ENCODE measurements at regions not wholly inside any gene's neighbourhood (a gene's known extent, or its start where the extent isn't known, plus 50 kb on each side); places are given as distances from the start of the nearest gene placed in this dataset.

GRCh38 chr5:164358531-164359259, 853.3 kb downstream of the MAT2B start:
- no peak for DNase-seq

- no peak for DNase-seq
Measured at GRCh38 chr5:164359260-164360255, 854.1 kb downstream of the MAT2B start.

DNA sequence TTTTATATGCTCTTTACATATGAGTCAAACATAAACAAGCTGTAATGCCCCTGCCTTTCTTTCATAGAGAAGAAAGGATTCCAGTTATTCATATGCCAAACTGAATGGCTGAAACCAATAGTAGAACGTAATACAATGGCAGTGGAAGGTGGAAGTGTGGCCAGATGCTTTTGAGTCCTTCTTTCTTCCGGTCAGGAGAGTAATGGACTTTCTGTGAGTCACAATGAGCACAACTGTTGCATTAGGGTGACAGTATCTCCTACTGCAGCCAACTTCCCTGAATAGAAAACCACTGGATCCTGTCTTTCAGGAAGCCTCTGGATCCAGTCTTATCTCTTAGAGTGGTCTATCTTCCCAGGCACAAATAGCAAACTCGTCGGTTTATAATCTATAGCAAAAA, 855.2 kb downstream of the MAT2B start:
- DNase-seq: no peak

- no peak for DNase-seq
Measured at GRCh38 chr5:164361986-164362385, 856.6 kb downstream of the MAT2B start.

- DNase-seq: no peak
Measured at GRCh38 chr5:164362835-164363234, 857.4 kb downstream of the MAT2B start.

GRCh38 chr5:164364237-164365208, 859.1 kb downstream of the MAT2B start:
- no peak for DNase-seq

- no peak for DNase-seq
Measured at GRCh38 chr5:164370841-164371240, 865.4 kb downstream of the MAT2B start.

GRCh38 chr5:164372892-164373291, 867.5 kb downstream of the MAT2B start:
- no peak for DNase-seq

DNA sequence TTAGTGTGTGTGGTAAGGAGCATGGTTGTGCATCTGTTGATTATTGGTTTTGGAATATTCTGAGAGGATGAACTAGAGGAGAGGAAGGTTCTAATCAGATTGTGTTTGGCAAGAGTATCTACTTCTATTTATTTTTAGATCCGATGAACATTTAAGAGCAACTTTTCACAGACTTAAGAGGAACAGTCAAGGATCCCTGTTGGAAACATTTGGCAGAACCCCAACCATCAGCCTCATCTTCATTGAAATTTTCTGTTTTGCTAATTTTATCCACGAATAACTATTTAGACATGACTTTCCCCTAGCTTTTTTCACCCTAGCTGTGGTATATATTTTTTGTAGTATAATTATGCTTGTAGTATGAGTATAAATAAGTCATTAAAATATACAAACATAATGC, 868.5 kb downstream of the MAT2B start:
- DNase-seq: no peak

DNA sequence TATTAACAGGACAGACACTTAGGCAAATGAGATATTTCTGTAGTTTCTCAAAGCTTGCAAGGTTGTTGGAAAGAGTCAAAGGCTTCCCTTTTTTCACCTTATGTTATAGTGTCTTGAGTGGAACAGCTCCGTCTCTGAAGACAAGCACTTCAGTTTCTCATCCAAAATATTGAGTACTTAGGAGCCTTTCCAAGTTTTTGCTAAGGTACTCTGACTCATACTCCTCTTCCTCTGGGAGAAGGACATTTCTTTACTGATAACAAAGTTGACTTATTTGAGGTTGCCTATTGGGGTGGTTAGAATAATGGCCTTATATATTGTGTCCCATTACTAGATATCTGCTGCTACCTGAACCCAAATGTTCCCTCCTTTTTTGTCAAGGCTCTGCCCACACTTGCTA, 869.6 kb downstream of the MAT2B start:
- DNase-seq: no peak

DNA sequence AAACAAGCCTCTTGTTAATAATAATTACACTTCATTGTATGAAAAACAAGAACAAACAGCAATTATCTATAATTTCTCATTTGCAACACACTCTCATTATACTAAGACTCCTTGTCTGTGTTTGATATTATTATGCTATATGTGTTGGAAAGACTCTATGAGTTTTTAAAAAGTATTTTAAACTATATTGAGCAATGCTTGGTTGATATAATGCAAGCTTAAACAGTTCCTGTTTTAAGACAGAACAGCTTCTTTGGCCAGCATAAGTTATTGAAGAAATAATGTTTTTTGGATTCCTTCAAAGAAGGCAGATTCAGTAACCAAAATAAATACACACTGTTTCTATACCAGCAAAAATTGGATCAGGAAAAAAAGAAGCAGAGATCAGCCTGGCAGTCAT, 871.4 kb downstream of the MAT2B start:
- DNase-seq: no peak

- DNase-seq: no peak
Measured at GRCh38 chr5:164377746-164378145, 872.3 kb downstream of the MAT2B start.

DNA sequence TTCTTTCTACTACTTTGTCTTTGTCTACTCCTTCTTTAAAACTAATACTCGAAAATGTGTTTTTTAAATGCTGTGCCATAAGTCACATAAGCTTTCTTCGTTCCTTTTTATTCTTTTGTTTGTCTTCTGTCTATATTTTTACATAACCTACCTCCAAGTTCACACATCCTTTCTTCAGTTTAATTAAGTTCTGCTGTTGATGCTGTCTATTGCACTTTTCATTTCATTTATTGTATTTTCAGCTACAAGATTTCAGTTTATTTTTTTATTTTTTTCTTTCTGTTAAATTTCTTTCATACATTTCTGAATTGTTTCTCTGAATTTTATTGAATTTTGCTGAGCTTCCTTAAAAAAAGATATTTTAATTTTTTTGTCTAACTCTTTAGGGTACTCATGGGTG, 878.2 kb downstream of the MAT2B start:
- no peak for DNase-seq

DNA sequence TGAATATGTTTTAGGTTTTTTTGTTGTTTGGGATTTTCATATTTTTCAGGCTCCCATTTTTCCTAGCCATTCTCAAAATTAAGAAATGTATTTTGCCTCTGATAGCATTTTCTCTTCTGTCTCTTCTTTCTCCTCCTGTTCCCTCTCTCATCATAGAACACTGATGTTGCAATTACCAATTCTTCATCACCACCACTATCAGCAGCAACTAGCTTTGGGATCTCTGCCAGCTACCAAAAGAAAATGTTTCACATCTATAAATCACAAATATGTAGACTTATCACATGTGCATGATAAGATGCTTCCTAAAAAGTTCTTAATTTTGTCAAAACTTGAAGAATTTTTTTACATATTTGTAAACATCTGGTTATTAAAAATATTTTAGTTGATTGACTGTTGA, 887.1 kb downstream of the MAT2B start:
- DNase-seq: no peak

GRCh38 chr5:164394686-164395194, 889.3 kb downstream of the MAT2B start:
- DNase-seq: no peak

- DNase-seq: no peak
Measured at GRCh38 chr5:164412531-164412930, 907.1 kb downstream of the MAT2B start.

DNA sequence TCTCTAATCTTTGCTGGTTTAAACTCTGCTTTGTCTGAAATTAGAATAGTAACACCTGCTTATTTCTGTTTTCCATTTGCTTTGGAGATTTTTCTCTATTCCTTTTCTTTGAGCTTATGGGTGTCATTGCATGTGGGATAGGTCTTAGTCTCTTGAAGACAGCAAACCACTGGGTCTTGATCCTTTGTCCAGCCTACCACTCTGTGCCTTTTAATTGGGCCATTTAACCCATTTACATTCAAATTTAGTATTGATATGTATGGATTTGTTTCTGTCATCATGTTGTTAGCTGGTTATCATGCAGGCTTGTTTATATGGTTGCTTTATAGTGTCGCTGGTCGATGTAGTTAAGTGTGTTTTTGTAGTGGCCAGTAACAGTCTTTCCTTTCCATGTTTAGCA, 914.7 kb downstream of the MAT2B start:
- no peak for DNase-seq

DNA sequence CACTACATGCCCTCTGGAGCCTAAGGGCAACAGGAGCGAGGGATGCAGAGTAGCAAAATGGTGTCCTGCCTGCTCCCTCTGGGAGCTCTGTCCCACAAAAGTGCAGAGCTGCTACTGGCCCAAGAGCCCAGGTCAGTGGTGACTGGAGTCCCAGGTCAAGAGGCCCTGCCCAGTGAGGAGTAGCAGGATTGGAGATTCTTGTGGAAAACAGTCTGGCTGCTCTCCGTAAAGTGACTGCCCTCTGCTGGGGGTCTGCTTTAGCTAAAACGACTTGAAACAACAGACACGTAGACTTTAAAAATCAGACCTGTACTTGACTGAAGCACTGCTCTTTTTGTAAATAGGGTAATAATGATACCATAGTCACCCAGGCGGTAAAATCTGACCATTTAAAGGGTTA, 917.0 kb downstream of the MAT2B start:
- DNase-seq: no peak

- DNase-seq: no peak
Measured at GRCh38 chr5:164431634-164432304, 926.4 kb downstream of the MAT2B start.

GRCh38 chr5:164433106-164433870, 927.9 kb downstream of the MAT2B start:
- DNase-seq: no peak

DNA sequence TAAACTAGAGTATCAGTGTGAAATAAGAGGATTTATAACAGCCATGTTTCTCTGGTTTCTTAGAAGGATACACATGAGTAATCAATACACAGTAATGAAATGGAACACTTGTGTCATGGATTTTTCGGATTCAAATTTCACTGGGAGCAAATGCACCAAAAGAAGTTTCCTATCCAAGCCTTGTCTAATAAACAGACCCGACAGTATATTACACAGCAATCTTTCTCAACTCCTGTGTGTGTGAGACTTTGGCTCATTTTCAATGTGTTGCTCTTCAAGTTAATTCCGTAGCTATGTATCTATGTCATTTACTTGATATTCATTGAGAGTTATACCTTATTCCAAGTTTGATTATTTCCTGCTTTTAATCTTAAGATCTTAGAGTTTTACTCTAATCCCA, 930.2 kb downstream of the MAT2B start:
- no peak for DNase-seq
